Activated naive CD8-positive, alpha-beta T cell treated with anti-CD3 and anti-CD28 coated beads for 36 hours (primary cell): ENCODE measurements at regions not wholly inside any gene's neighbourhood (a gene's known extent, or its start where the extent isn't known, plus 50 kb on each side); places are given as distances from the start of the nearest gene placed in this dataset.

Source experiments
- DNase-seq: peaks from one replicate; pipeline ENCODE4 v3.0.0; 2021
- H3K27ac Mint-ChIP-seq: one replicate; pipeline ENCODE4 v1.8.0; 2022; ENCODE audit warnings: mild to moderate bottlenecking, moderate library complexity, mixed read lengths
- H3K27me3 Mint-ChIP-seq: one replicate; pipeline ENCODE4 v1.8.0; 2022; ENCODE audit warnings: mild to moderate bottlenecking, mixed read lengths
- H3K36me3 Mint-ChIP-seq: one replicate; pipeline ENCODE4 v1.8.0; 2021; ENCODE audit warnings: mild to moderate bottlenecking, mixed read lengths
- H3K4me1 Mint-ChIP-seq: one replicate; pipeline ENCODE4 v1.8.0; 2021; ENCODE audit warnings: mixed read lengths
- H3K4me3 Mint-ChIP-seq: one replicate; pipeline ENCODE4 v1.8.0; 2022; ENCODE audit warnings: mild to moderate bottlenecking, moderate library complexity, mixed read lengths
- H3K9me3 Mint-ChIP-seq: one replicate; pipeline ENCODE4 v1.8.0; 2022; ENCODE audit warnings: mixed read lengths

- Mint-ChIP-seq H3K36me3 (no peaks in the 10 kb centered on the region), H3K4me3 (no peak overlapping the region), H3K4me1 (no peaks in the 10 kb centered on the region), H3K27ac (no peak overlapping the region), H3K9me3 (no peaks in the 10 kb centered on the region), H3K27me3 (no peaks in the 10 kb centered on the region)
- no peak for DNase-seq
Measured at GRCh38 chr4:111696505-111696904, 448.7 kb upstream of the FAM241A start.

GRCh38 chr4:111697176-111697942 lies 447.9 kb upstream of the FAM241A start:
- H3K9me3 Mint-ChIP-seq = no peaks in the 10 kb centered on the region
- H3K4me1 Mint-ChIP-seq = no peaks in the 10 kb centered on the region
- H3K4me3 Mint-ChIP-seq = no peak overlapping the region
- no peaks in the 10 kb centered on the region for H3K27me3 Mint-ChIP-seq
- no peaks in the 10 kb centered on the region for H3K36me3 Mint-ChIP-seq
- DNase-seq = no peak
- H3K27ac Mint-ChIP-seq = no peak overlapping the region

DNA sequence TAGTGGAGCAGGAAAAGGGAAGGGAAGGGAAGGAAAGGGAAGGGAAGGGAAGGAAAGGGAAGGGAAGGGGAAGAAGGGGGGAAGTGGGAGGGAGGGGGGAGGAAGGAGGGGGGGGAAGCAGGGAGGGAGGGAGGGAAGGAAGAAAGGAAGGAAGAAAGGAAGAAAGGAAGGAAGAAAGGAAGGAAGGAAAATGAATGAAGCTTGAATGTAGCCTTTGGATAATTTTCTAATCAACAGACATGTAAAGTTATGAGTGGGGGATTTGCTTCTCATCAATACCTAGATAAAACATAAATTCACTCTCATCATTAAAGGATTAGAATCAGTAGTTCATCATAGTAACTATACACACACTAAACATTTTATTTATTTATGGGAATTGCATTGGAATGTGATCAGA lies 446.9 kb upstream of the FAM241A start:
- H3K27me3 Mint-ChIP-seq = no peaks in the 10 kb centered on the region
- DNase-seq = no peak
- no peaks in the 10 kb centered on the region for H3K9me3 Mint-ChIP-seq
- no peak overlapping the region for H3K27ac Mint-ChIP-seq
- no peak overlapping the region for H3K4me3 Mint-ChIP-seq
- H3K36me3 Mint-ChIP-seq = no peaks in the 10 kb centered on the region
- no peaks in the 10 kb centered on the region for H3K4me1 Mint-ChIP-seq

GRCh38 chr4:111699165-111699564 lies 446.1 kb upstream of the FAM241A start:
- H3K9me3 Mint-ChIP-seq = no peaks in the 10 kb centered on the region
- H3K27ac Mint-ChIP-seq = no peak overlapping the region
- DNase-seq = no peak
- H3K36me3 Mint-ChIP-seq = no peaks in the 10 kb centered on the region
- no peaks in the 10 kb centered on the region for H3K27me3 Mint-ChIP-seq
- H3K4me3 Mint-ChIP-seq = no peak overlapping the region
- no peaks in the 10 kb centered on the region for H3K4me1 Mint-ChIP-seq

GRCh38 chr4:111701102-111701501 lies 444.2 kb upstream of the FAM241A start:
- no peaks in the 10 kb centered on the region for H3K4me1 Mint-ChIP-seq
- no peaks in the 10 kb centered on the region for H3K27me3 Mint-ChIP-seq
- no peak overlapping the region for H3K4me3 Mint-ChIP-seq
- H3K27ac Mint-ChIP-seq = no peak overlapping the region
- no peaks in the 10 kb centered on the region for H3K36me3 Mint-ChIP-seq
- no peak for DNase-seq
- no peaks in the 10 kb centered on the region for H3K9me3 Mint-ChIP-seq

GRCh38 chr4:111707491-111707890 lies 437.8 kb upstream of the FAM241A start:
- no peak overlapping the region for H3K27ac Mint-ChIP-seq
- H3K4me3 Mint-ChIP-seq = no peak overlapping the region
- H3K27me3 Mint-ChIP-seq = no peaks in the 10 kb centered on the region
- H3K36me3 Mint-ChIP-seq = no peaks in the 10 kb centered on the region
- no peak for DNase-seq
- no peaks in the 10 kb centered on the region for H3K9me3 Mint-ChIP-seq
- H3K4me1 Mint-ChIP-seq = no peaks in the 10 kb centered on the region

DNA sequence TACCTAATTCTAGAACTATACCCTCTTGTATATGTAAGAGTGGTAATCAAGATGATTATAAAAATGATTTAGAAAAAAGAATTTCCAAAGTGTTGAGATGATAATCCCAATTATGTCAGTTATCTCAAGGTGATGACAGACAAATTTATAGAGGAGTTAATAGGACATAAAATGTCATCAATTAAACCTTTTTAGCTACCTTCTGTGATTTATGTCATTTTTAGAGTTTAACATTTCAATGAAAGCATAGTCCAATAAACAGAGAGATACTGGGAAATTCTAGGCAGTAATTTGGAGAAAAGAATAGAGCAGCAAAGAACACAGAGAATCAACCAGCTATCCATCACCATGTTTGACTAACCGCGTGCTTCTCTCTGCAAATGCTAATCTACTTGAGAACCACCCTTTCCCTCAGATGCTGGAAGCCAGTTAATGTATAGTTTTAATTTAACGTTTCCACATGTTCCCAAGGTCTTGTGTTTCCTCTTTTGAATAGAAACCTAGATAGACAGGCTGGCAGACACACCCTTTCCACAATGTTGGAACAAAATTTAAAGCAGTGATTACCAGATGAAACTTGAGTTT lies 433.1 kb upstream of the FAM241A start:
- Mint-ChIP-seq H3K27me3 (no peaks in the 10 kb centered on the region), H3K9me3 (no peaks in the 10 kb centered on the region), H3K27ac (no peak overlapping the region), H3K4me3 (no peak overlapping the region), H3K36me3 (no peaks in the 10 kb centered on the region), H3K4me1 (no peaks in the 10 kb centered on the region)
- DNase-seq = no peak

GRCh38 chr4:111713276-111713675 lies 432.0 kb upstream of the FAM241A start:
- no peak for DNase-seq
- Mint-ChIP-seq H3K36me3 (no peaks in the 10 kb centered on the region), H3K27ac (no peak overlapping the region)

GRCh38 chr4:111717921-111718320 lies 427.3 kb upstream of the FAM241A start:
- Mint-ChIP-seq H3K27ac (no peak overlapping the region), H3K4me3 (no peak overlapping the region), H3K36me3 (no peaks in the 10 kb centered on the region), H3K4me1 (no peaks in the 10 kb centered on the region), H3K9me3 (no peaks in the 10 kb centered on the region), H3K27me3 (no peaks in the 10 kb centered on the region)
- no peak for DNase-seq

More at GRCh38 chr4:111713276-111713675, 432.0 kb upstream of the FAM241A start:
- Mint-ChIP-seq H3K4me1 (no peaks in the 10 kb centered on the region), H3K27me3 (no peaks in the 10 kb centered on the region), H3K9me3 (no peaks in the 10 kb centered on the region), H3K4me3 (no peak overlapping the region)

GRCh38 chr4:111718763-111719559 lies 426.3 kb upstream of the FAM241A start:
- Mint-ChIP-seq H3K27me3 (no peaks in the 10 kb centered on the region), H3K36me3 (no peaks in the 10 kb centered on the region), H3K27ac (no peak overlapping the region), H3K4me3 (no peak overlapping the region), H3K9me3 (no peaks in the 10 kb centered on the region), H3K4me1 (no peaks in the 10 kb centered on the region)
- no peak for DNase-seq

- H3K27ac Mint-ChIP-seq = no peak overlapping the region
- H3K4me3 Mint-ChIP-seq = no peak overlapping the region
- no peaks in the 10 kb centered on the region for H3K9me3 Mint-ChIP-seq
- H3K27me3 Mint-ChIP-seq = no peaks in the 10 kb centered on the region
- H3K36me3 Mint-ChIP-seq = no peaks in the 10 kb centered on the region
- H3K4me1 Mint-ChIP-seq = no peaks in the 10 kb centered on the region
- no peak for DNase-seq
Measured at GRCh38 chr4:111720866-111721265, 424.4 kb upstream of the FAM241A start.

DNA sequence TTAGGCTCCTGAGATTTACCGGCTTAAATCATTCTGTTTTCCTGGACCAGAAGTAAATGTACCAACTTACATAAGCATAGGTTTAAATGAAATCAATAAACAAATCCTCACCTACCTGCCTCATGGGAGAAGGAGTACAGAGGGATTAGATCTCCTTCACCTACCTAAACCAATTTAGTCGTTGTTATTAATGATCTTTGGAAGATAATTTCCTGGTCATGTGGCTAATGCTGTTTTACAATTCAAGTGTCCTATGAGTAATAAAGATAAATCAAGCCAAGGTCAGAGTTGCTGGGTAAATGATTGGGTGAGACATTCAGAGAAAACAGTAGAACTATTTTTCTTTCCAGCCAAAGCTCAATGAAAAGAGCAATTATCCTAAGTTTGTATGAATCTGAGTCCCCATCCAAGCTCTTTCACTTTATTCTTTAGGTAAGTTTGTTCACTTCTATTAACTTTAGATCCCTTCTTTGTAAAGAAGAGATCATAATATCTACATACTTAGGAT lies 423.0 kb upstream of the FAM241A start:
- Mint-ChIP-seq H3K36me3 (no peaks in the 10 kb centered on the region), H3K4me3 (no peak overlapping the region), H3K9me3 (no peaks in the 10 kb centered on the region), H3K27ac (no peak overlapping the region), H3K4me1 (no peaks in the 10 kb centered on the region), H3K27me3 (no peaks in the 10 kb centered on the region)
- DNase-seq = no peak

GRCh38 chr4:111736516-111736915 lies 408.7 kb upstream of the FAM241A start:
- no peak overlapping the region for H3K4me3 Mint-ChIP-seq
- no peaks in the 10 kb centered on the region for H3K27me3 Mint-ChIP-seq
- H3K9me3 Mint-ChIP-seq = peaks cover 2% of the 10 kb centered on the region
- H3K4me1 Mint-ChIP-seq = no peaks in the 10 kb centered on the region
- DNase-seq = no peak
- no peaks in the 10 kb centered on the region for H3K36me3 Mint-ChIP-seq
- H3K27ac Mint-ChIP-seq = no peak overlapping the region

GRCh38 chr4:111744847-111745246 lies 400.4 kb upstream of the FAM241A start:
- Mint-ChIP-seq H3K27ac (no peak overlapping the region), H3K36me3 (no peaks in the 10 kb centered on the region), H3K4me1 (no peaks in the 10 kb centered on the region), H3K27me3 (no peaks in the 10 kb centered on the region), H3K4me3 (no peak overlapping the region), H3K9me3 (no peaks in the 10 kb centered on the region)
- no peak for DNase-seq

DNA sequence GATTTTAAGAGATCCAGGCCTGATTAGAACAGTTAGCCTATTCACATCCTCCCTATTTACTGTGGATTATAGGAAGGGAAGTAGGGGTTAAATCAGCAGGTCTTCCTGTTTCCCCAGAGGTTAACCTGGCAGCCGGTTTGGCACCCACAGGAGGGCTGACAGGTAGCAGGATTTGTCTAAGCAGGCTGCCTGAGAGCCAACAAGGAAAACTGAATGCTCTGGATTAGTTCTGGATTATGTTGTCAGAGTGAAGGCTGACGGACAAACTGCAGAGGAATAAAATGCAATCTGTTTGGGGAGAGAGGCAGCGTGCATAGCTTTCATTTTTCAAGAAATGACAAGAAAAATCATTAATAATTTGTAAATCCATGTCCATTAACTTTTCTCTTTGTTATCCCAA lies 397.1 kb upstream of the FAM241A start:
- H3K27ac Mint-ChIP-seq = no peak overlapping the region
- no peaks in the 10 kb centered on the region for H3K4me1 Mint-ChIP-seq
- H3K27me3 Mint-ChIP-seq = no peaks in the 10 kb centered on the region
- no peaks in the 10 kb centered on the region for H3K9me3 Mint-ChIP-seq
- DNase-seq = no peak
- H3K36me3 Mint-ChIP-seq = no peaks in the 10 kb centered on the region
- no peak overlapping the region for H3K4me3 Mint-ChIP-seq
